ENCODE measurements at regions not wholly inside any gene's neighbourhood (a gene's known extent, or its start where the extent isn't known, plus 50 kb on each side); places are given as distances from the start of the nearest gene placed in this dataset.

DNA sequence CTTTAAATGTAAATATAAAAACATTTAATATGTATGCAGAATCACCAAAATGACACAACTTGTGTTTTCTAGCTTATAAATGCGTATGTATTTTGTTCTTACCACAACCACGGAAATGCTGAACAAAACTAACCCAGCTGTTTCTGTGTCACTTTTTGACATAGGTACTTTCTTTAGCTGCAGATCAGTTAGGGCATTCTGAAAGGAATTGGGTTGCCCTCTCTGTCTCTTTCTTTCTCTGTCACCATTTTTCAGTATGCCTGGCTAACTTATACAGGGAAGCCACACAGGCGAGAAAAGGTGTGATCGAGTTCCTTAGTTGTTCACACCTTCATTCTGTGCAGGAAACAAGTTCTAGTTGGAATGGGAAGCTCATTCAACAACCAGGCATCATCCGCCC, 72.6 kb upstream of the ARGLU1 start:
- Histone ChIP-seq H3K27ac (ENCODE audit: low read depth, low read length) (no peak overlapping the region), H3K27me3 (ENCODE audit: insufficient read depth, low read length) (no peaks in the 10 kb centered on the region), H3K79me2 (ENCODE audit: insufficient read depth, low read length) (no peaks in the 10 kb centered on the region), H3K9me3 (ENCODE audit: insufficient read depth, low read depth, low read length) (no peaks in the 10 kb centered on the region), H3K4me3 (ENCODE audit: insufficient read depth, low read depth, low read length) (no peak overlapping the region), H2AFZ (ENCODE audit: low read depth, low read length) (no peak overlapping the region), H4K20me1 (ENCODE audit: insufficient read depth, low read length) (no peaks in the 10 kb centered on the region), H3K4me2 (ENCODE audit: low read length) (no peak overlapping the region), H3K9ac (ENCODE audit: low read length) (no peak overlapping the region), H3K36me3 (ENCODE audit: insufficient read depth, low read length) (no peaks in the 10 kb centered on the region), H3K4me1 (ENCODE audit: insufficient read depth, low read length) (no peaks in the 10 kb centered on the region)
- no peak overlapping the region for H3K27ac Mint-ChIP-seq (ENCODE audit: unreplicated experiment)
- TF ChIP-seq EZH2 (IDR thresholded peaks at IDR 0.05; ENCODE audit: insufficient read depth, low read length), result no peak
- TF ChIP-seq, protein P1, sequence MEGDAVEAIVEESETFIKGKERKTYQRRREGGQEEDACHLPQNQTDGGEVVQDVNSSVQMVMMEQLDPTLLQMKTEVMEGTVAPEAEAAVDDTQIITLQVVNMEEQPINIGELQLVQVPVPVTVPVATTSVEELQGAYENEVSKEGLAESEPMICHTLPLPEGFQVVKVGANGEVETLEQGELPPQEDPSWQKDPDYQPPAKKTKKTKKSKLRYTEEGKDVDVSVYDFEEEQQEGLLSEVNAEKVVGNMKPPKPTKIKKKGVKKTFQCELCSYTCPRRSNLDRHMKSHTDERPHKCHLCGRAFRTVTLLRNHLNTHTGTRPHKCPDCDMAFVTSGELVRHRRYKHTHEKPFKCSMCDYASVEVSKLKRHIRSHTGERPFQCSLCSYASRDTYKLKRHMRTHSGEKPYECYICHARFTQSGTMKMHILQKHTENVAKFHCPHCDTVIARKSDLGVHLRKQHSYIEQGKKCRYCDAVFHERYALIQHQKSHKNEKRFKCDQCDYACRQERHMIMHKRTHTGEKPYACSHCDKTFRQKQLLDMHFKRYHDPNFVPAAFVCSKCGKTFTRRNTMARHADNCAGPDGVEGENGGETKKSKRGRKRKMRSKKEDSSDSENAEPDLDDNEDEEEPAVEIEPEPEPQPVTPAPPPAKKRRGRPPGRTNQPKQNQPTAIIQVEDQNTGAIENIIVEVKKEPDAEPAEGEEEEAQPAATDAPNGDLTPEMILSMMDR (IDR thresholded peaks at IDR 0.05; ENCODE audit: insufficient read depth, low read depth, low read length), result no peak
- peaks cover 1% of the 10 kb centered on the region for H3K9me3 Mint-ChIP-seq (ENCODE audit: unreplicated experiment)
- no peak overlapping the region for H3K4me3 Mint-ChIP-seq (ENCODE audit: unreplicated experiment)
- peaks cover 9% of the 10 kb centered on the region for H3K27me3 Mint-ChIP-seq (ENCODE audit: low read depth, unreplicated experiment)
- no peaks in the 10 kb centered on the region for H3K4me1 Mint-ChIP-seq (ENCODE audit: low read depth, unreplicated experiment)
- no peaks in the 10 kb centered on the region for H3K36me3 Mint-ChIP-seq (ENCODE audit: low read depth, unreplicated experiment)
- no peak for FAIRE-seq
- DNase-seq (ENCODE audit: low read depth), result no peak

DNA sequence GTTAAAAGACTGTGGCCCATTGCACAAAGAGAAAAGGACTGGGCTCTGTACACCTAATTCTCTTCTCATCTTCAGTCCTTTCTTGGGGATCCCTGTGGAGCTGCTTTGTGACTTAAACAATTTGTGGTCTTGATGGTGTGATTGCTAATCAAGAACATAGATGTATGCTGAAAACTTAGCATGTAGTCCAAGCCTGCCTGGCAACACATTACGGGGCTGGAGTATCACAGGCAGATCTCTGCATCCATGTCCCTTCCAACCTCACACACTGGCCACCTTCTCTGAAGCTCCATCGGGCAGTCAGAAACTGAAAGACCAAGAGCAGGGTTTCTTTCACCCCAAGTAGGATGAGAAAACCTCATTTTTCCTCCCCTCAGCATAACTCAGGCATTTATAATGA, 69.6 kb upstream of the ARGLU1 start:
- no peaks in the 10 kb centered on the region for H3K9me3 ChIP-seq (ENCODE audit: insufficient read depth, low read depth, low read length)
- Mint-ChIP-seq H3K36me3 (ENCODE audit: low read depth, unreplicated experiment) (no peaks in the 10 kb centered on the region), H3K4me1 (ENCODE audit: low read depth, unreplicated experiment) (no peaks in the 10 kb centered on the region), H3K27ac (ENCODE audit: unreplicated experiment) (no peak overlapping the region), H3K9me3 (ENCODE audit: unreplicated experiment) (peaks cover 3% of the 10 kb centered on the region), H3K27me3 (ENCODE audit: low read depth, unreplicated experiment) (peaks cover 9% of the 10 kb centered on the region), H3K4me3 (ENCODE audit: unreplicated experiment) (no peak overlapping the region)
- H4K20me1 ChIP-seq (ENCODE audit: insufficient read depth, low read length), result no peaks in the 10 kb centered on the region
- H3K27ac ChIP-seq (ENCODE audit: low read depth, low read length), result no peak overlapping the region
- no peaks in the 10 kb centered on the region for H3K4me1 ChIP-seq (ENCODE audit: insufficient read depth, low read length)
- no peak overlapping the region for H3K9ac ChIP-seq (ENCODE audit: low read length)
- no peaks in the 10 kb centered on the region for H3K27me3 ChIP-seq (ENCODE audit: insufficient read depth, low read length)
- H3K36me3 ChIP-seq (ENCODE audit: insufficient read depth, low read length), result no peaks in the 10 kb centered on the region
- FAIRE-seq (no peak), DNase-seq (ENCODE audit: low read depth) (no peak)
- no peak for TF ChIP-seq EZH2 (IDR thresholded peaks at IDR 0.05; ENCODE audit: insufficient read depth, low read length)
- TF ChIP-seq, protein P1 (IDR thresholded peaks at IDR 0.05; ENCODE audit: insufficient read depth, low read depth, low read length), result no peak
- no peak overlapping the region for H3K4me3 ChIP-seq (ENCODE audit: insufficient read depth, low read depth, low read length)
- H2AFZ ChIP-seq (ENCODE audit: low read depth, low read length), result no peak overlapping the region
- H3K4me2 ChIP-seq (ENCODE audit: low read length), result no peak overlapping the region
- no peaks in the 10 kb centered on the region for H3K79me2 ChIP-seq (ENCODE audit: insufficient read depth, low read length)

DNA sequence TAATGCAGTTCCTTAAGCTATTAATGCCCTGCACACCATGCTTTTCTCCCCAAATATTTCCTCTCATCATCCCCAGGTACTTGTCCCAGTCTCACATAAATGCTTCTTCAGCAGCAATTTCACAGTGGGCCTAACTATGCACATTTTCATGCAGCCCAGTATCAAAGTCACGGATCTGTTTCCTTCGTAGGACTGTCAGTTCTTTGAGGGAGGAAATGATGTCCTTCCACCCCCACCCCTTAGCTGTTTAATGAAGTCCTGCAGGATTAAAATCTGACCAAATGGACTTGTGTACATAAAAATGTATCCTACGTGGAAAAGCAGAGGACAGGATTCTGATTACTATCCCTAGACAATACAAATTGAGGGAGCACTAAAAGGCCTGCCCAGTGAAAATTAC, 68.6 kb upstream of the ARGLU1 start:
- Histone ChIP-seq H3K4me1 (ENCODE audit: insufficient read depth, low read length) (no peaks in the 10 kb centered on the region), H3K9ac (ENCODE audit: low read length) (no peak overlapping the region), H3K79me2 (ENCODE audit: insufficient read depth, low read length) (no peaks in the 10 kb centered on the region), H3K9me3 (ENCODE audit: insufficient read depth, low read depth, low read length) (no peaks in the 10 kb centered on the region), H4K20me1 (ENCODE audit: insufficient read depth, low read length) (no peaks in the 10 kb centered on the region), H2AFZ (ENCODE audit: low read depth, low read length) (no peak overlapping the region), H3K36me3 (ENCODE audit: insufficient read depth, low read length) (no peaks in the 10 kb centered on the region), H3K4me2 (ENCODE audit: low read length) (no peak overlapping the region), H3K27me3 (ENCODE audit: insufficient read depth, low read length) (no peaks in the 10 kb centered on the region), H3K4me3 (ENCODE audit: insufficient read depth, low read depth, low read length) (no peak overlapping the region), H3K27ac (ENCODE audit: low read depth, low read length) (no peak overlapping the region)
- TF ChIP-seq, protein P1 (IDR thresholded peaks at IDR 0.05; ENCODE audit: insufficient read depth, low read depth, low read length), result no peak
- no peak for TF ChIP-seq EZH2 (IDR thresholded peaks at IDR 0.05; ENCODE audit: insufficient read depth, low read length)
- DNase-seq (ENCODE audit: low read depth) (no peak), FAIRE-seq (no peak)
- Mint-ChIP-seq H3K27ac (ENCODE audit: unreplicated experiment) (no peak overlapping the region), H3K4me3 (ENCODE audit: unreplicated experiment) (no peak overlapping the region), H3K9me3 (ENCODE audit: unreplicated experiment) (peaks cover 3% of the 10 kb centered on the region), H3K4me1 (ENCODE audit: low read depth, unreplicated experiment) (no peaks in the 10 kb centered on the region), H3K36me3 (ENCODE audit: low read depth, unreplicated experiment) (no peaks in the 10 kb centered on the region), H3K27me3 (ENCODE audit: low read depth, unreplicated experiment) (peaks cover 9% of the 10 kb centered on the region)

Measured in astrocyte (in vitro differentiated cells and primary cell).